Cardiac muscle cell (in vitro differentiated cells and primary cell): ENCODE measurements at regions not wholly inside any gene's neighbourhood (a gene's known extent, or its start where the extent isn't known, plus 50 kb on each side); places are given as distances from the start of the nearest gene placed in this dataset.

Experiments
- DNase-seq, 2 donors: peaks; one replicate each; pipeline versions ENCODE4 v3.0.0 to v3.0.0-alpha.2; 2010 to 2017; ENCODE audit warnings: low read depth in 1 of 2, low spot score in 1 of 2
- H3K27ac ChIP-seq: fragments of 200-600 bp; sonication (generic); 2 replicates; pipeline ENCODE4 v1.5.1; 2016
- H3K27me3 ChIP-seq: fragments of 200-600 bp; sonication (generic); 2 replicates; pipeline ENCODE4 v1.6.0; 2016; ENCODE audit warnings: control low read depth
- H3K36me3 ChIP-seq: fragments of 200-600 bp; sonication (generic); 2 replicates; pipeline ENCODE4 v1.5.1; 2016; ENCODE audit warnings: control low read depth
- H3K4me1 ChIP-seq: fragments of 200-600 bp; sonication (generic); 2 replicates; pipeline ENCODE4 v1.8.1; 2017; ENCODE audit warnings: low read depth, mild to moderate bottlenecking, mixed run types
- H3K4me3 ChIP-seq: fragments of 200-600 bp; sonication (generic); 2 replicates; pipeline ENCODE4 v1.5.1; 2016; ENCODE audit warnings: mild to moderate bottlenecking
- H3K9me3 ChIP-seq: fragments of 200-600 bp; sonication (generic); 2 replicates; pipeline ENCODE4 v1.5.1; 2017; ENCODE audit warnings: low read depth, mild to moderate bottlenecking, control low read depth
- TF ChIP-seq, protein P1 (sequence below): IDR thresholded peaks from 2 replicates; pipeline ENCODE4 v1.5.1; 2012; ENCODE audit warnings: low read depth, mild to moderate bottlenecking, low read length

DNA sequence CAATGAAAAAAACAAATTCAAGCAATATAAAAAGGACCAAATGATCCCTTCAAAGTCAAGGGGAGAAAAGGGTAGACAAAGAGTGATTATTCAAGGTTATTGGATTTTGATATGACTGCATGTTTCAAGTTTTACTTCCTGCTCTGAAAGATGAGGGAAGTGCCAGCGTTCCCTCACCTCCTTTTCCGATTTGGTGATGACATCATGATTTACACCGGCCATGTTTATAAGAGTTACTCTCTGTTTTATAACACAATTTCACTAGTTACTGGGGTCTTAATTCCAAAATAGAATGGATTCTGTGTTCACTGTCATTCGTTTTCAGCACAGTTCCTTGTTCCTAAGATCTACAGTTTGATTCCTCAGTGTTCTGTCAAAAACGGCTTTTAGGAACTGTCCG, 60.5 kb upstream of the CPXM2 start:
- H3K27ac ChIP-seq: no peak overlapping the region
- no peaks in the 10 kb centered on the region for H3K4me1 ChIP-seq
- H3K4me3 ChIP-seq: no peak overlapping the region
- H3K9me3 ChIP-seq: no peaks in the 10 kb centered on the region
- H3K27me3 ChIP-seq: peaks cover 4% of the 10 kb centered on the region
- no peaks in the 10 kb centered on the region for H3K36me3 ChIP-seq
- no peak for DNase-seq
- TF ChIP-seq, protein P1, sequence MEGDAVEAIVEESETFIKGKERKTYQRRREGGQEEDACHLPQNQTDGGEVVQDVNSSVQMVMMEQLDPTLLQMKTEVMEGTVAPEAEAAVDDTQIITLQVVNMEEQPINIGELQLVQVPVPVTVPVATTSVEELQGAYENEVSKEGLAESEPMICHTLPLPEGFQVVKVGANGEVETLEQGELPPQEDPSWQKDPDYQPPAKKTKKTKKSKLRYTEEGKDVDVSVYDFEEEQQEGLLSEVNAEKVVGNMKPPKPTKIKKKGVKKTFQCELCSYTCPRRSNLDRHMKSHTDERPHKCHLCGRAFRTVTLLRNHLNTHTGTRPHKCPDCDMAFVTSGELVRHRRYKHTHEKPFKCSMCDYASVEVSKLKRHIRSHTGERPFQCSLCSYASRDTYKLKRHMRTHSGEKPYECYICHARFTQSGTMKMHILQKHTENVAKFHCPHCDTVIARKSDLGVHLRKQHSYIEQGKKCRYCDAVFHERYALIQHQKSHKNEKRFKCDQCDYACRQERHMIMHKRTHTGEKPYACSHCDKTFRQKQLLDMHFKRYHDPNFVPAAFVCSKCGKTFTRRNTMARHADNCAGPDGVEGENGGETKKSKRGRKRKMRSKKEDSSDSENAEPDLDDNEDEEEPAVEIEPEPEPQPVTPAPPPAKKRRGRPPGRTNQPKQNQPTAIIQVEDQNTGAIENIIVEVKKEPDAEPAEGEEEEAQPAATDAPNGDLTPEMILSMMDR: no peak

DNA sequence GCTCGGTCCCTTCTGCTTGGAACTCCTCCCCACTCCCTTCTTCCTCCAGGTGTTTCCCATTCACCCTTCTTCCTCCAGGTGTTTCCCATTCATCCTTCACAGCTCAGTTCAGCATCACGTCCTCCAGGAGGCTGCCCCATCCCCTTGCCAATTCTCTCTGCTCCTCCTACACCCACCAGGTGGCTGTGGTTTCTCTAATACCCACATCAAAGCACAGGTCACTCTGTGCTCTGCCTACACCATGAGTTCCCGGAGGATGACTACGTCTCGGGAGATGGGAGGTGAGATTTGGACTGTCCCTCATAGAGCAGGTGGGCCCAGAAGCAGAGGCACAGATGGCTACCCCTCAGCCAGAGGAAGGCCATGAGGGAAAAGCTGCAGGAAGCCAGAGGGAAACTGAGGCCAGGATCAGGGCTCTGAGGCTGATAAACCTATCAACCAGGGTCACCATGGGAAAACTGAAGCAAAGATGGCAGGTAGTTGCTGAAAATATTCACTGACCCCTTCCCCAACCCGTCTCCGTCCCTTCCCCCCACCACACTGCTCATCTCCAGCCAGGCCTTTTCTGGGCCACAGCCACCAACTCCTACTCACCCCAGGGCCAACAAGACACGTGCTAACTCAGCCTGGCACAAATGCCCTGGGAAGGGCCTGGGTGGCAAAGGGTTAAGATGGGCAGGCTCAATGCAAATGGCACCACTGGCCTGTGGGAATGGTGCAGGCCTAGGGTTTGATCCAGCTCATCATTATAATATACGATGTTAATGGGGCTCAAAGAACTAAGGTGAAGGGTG, 56.6 kb upstream of the CPXM2 start:
- DNase-seq: no peak
- Histone ChIP-seq H3K36me3 (no peaks in the 10 kb centered on the region), H3K27me3 (peaks cover 4% of the 10 kb centered on the region), H3K9me3 (no peaks in the 10 kb centered on the region), H3K27ac (no peak overlapping the region), H3K4me1 (no peaks in the 10 kb centered on the region), H3K4me3 (no peak overlapping the region)
- TF ChIP-seq, protein P1: no peak

DNA sequence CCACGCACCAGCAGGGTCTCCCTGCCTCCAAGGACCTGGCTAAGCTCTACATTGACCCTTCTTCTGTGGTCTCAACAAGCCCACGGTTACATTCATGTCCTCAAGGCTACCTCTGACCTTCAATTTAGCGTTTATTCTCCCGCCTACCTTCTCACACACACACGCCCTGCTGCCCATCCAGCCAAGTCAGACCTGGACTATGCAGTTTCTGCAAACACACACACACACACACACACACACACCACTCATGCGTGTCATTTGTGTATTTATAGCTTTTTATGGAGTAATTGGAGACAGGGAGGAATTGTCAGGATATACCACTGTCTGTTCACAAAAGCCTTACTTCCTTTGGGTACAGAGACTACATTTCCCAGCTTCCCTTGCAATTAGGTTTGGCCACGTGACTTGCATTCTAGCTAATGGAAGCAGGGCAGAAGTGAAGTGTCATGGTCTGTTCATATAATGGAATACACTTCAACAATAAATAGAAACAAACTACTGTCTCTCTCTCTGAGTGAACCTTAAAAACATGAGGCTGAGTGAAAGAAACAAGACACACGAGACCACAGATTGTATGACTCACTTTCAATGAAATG, 53.8 kb upstream of the CPXM2 start:
- Histone ChIP-seq H3K27me3 (no peaks in the 10 kb centered on the region), H3K9me3 (no peaks in the 10 kb centered on the region), H3K27ac (no peak overlapping the region), H3K36me3 (no peaks in the 10 kb centered on the region), H3K4me1 (no peaks in the 10 kb centered on the region), H3K4me3 (no peak overlapping the region)
- TF ChIP-seq, protein P1: no peak
- peak in 1 of 2 donors; percentile 23 for DNase-seq

DNA sequence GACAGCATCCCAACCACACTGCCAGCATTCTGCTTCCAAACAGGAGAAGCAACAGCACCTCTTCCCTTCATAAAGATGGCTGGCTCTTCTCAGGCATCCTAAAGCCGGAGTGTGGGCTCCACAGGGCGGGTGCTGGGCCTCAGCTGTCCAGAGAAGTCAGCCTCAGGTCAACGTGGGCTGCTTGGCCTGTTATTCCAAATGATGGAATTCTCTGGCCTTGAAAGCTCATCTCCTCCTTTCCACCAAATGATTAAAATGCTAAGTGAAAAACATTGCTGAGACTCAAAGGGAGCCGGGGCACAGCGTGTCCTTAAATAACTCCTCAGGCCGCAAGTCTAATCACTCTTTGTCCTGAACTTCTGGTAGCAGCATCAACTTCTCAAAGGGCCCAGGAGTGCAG, 53.1 kb upstream of the CPXM2 start:
- Histone ChIP-seq H3K27ac (no peak overlapping the region), H3K4me3 (no peak overlapping the region), H3K36me3 (no peaks in the 10 kb centered on the region), H3K27me3 (no peaks in the 10 kb centered on the region), H3K4me1 (no peaks in the 10 kb centered on the region), H3K9me3 (no peaks in the 10 kb centered on the region)
- TF ChIP-seq, protein P1: no peak
- DNase-seq: no peak

DNA sequence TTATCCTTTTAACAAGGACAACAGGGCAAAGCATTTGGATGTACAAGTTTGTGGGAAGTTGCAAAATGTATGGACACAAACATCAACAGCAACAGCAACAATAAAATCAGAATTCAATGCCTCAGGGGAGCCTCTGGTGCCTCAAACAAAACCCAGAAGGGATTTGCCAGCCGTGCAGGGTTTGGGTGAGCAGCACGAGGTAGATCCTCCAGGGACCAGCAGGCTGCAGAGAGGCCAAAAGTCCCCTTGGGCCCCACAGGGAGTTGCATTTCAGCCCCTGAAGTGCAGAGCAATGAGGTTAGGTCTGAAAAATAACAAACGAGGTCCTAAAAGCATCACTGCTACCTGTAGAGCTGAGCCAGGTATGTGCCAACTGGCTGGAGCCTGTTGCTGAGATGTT, 51.7 kb upstream of the CPXM2 start:
- Histone ChIP-seq H3K4me3 (no peak overlapping the region), H3K27ac (no peak overlapping the region), H3K27me3 (no peaks in the 10 kb centered on the region), H3K36me3 (no peaks in the 10 kb centered on the region), H3K9me3 (no peaks in the 10 kb centered on the region), H3K4me1 (no peaks in the 10 kb centered on the region)
- TF ChIP-seq, protein P1: no peak
- no peak for DNase-seq
